Left lung (tissue), 4 donors: ENCODE measurements at regions not wholly inside any gene's neighbourhood (a gene's known extent, or its start where the extent isn't known, plus 50 kb on each side); places are given as distances from the start of the nearest gene placed in this dataset.

ENCODE experiments used
- ATAC-seq: fragments of 200-7000 bp; cut with Tn5 transposase; one replicate; pipeline ENCODE4 v1.9.1; 2020; ENCODE audit warnings: moderate library complexity
- DNase-seq, 4 donors: peaks; one replicate each; pipeline ENCODE4 v3.0.0-alpha.2; 2013 to 2020
- H3K27ac ChIP-seq, 2 donors: fragments of 200-600 bp; sonication (generic) in 1 of 2; one replicate each; pipeline versions ENCODE4 v1.5.0 to v1.8.0; 2020 to 2021
- H3K27me3 ChIP-seq, 2 donors: fragments of 200-600 bp; sonication (generic) in 1 of 2; one replicate each; pipeline versions ENCODE4 v1.5.0 to v1.8.0; 2020 to 2021
- H3K36me3 ChIP-seq, 2 donors: fragments of 200-600 bp; sonication (generic) in 1 of 2; one replicate each; pipeline versions ENCODE4 v1.5.0 to v1.8.0; 2020 to 2021
- H3K4me1 ChIP-seq, 2 donors: fragments of 200-600 bp; one replicate each; pipeline ENCODE4 v1.8.0; 2021
- H3K4me3 ChIP-seq, 2 donors: fragments of 200-600 bp; sonication (generic) in 1 of 2; one replicate each; pipeline versions ENCODE4 v1.5.0 to v1.8.0; 2020 to 2021; ENCODE audit warnings: mild to moderate bottlenecking in 1 of 2
- H3K9me3 ChIP-seq, 2 donors: fragments of 200-600 bp; sonication (generic) in 1 of 2; one replicate each; pipeline versions ENCODE4 v1.5.0 to v1.8.0; 2020 to 2021
- intact Hi-C, 2 donors: fragments of 100-400 bp; cut with DNase I; formaldehyde crosslinking; loops; one replicate each; pipeline versions ENCODE4 v1.11.2 to v1.14.2; 2022
- TF ChIP-seq, protein P1 (sequence below), 2 donors: fragments of 200-600 bp; sonication (generic) in 1 of 2; IDR thresholded peaks; one replicate each; pipeline versions ENCODE4 v1.5.0 to v1.8.0; 2021; ENCODE audit warnings: antibody characterized with exemption in 2 of 2
- donor health status: DM: no; HTN: yes; CAD: no.
- donor health status: DM: no; HTN: no; CAD: no.

DNA sequence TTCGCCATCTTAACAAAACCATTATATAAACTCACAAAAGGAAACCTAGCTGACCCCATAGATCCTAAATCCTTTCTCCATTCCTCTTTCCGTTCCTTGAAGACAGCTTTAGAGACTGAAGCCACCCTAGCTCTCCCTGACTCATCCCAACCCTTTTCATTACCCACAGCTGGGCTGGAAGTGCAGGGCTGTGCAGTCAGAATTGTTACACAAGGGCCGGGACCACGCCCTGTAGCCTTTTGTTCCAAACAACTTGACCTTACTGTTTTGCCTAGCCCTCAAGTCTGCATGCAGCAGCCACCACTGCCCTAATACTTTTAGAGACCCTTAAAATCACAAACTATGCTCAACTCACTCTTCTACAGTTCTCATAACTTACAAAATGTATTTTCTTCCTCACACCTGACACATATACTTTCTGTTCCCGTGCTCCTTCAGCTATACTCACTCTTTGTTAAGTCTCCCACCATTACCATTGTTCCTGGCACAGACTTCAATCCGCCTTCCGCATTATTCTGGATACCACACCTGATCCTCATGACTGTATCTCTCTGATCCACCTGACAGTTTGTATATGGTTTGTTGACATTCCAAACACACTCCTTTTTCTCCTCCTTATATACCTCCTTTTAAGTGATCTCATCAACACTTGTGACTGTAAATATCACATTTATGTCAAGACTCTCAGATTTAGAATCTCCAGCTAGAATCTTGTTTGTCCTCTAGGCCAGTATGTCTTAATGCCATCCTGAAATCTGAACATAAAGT lies 208.7 kb downstream of the KITLG start:
- Histone ChIP-seq H3K27me3 (no peaks in the 10 kb centered on the region), H3K36me3 (no peaks in the 10 kb centered on the region), H3K4me3 (no peak overlapping the region), H3K4me1 (no peaks in the 10 kb centered on the region), H3K9me3 (no peaks in the 10 kb centered on the region), H3K27ac (no peak overlapping the region)
- TF ChIP-seq, protein P1, sequence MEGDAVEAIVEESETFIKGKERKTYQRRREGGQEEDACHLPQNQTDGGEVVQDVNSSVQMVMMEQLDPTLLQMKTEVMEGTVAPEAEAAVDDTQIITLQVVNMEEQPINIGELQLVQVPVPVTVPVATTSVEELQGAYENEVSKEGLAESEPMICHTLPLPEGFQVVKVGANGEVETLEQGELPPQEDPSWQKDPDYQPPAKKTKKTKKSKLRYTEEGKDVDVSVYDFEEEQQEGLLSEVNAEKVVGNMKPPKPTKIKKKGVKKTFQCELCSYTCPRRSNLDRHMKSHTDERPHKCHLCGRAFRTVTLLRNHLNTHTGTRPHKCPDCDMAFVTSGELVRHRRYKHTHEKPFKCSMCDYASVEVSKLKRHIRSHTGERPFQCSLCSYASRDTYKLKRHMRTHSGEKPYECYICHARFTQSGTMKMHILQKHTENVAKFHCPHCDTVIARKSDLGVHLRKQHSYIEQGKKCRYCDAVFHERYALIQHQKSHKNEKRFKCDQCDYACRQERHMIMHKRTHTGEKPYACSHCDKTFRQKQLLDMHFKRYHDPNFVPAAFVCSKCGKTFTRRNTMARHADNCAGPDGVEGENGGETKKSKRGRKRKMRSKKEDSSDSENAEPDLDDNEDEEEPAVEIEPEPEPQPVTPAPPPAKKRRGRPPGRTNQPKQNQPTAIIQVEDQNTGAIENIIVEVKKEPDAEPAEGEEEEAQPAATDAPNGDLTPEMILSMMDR (IDR thresholded peaks at IDR 0.05): no peak
- peak in 1 of 4 donors; percentile 20 for DNase-seq
- no peak for ATAC-seq
- intact Hi-C loops: no loop called here

DNA sequence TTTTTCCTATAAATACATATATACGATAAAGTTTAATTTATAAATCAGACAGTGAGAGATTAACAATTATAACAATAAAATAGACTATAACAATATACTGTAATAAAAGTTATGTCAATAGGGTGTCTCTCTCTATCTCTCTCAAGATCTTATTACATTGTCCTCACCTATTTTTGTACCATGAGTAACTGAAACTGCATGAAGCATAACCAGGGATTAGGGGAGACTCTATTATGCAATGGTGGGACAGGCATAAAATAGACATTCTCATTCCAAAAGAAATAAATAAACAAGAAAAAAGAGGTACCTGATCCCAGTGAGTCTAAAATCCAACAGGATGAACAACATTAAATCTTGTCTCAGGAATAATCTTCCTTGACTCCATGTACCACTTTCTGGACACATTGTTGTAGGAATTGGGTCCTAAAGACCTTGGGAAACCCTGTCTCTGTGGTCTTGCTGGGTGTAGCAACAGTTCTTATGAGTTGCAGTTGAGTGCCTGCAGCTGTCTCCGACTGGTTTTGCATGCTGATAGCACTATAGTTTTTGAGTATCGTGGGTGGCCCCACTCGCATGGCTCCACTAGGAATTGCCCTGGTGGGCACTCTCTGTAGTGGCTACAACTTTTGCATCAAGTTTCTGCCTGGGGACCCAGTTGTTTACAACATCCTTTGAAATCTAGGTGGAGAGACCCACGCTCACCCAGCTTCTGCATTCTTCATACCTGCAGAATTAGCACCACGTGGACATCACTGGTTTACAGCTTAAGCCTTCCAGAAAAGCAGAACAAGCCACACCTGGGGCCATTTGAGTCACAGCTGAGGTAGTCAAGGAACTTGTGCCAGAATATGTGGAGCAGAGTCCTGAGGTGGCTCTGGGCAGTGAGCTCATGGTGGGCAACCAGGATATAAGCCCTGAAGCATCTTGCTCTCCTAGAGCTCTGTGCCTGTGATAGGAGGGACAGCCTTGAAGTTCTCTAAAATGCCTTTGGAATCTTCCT lies 204.7 kb downstream of the KITLG start:
- H3K9me3 ChIP-seq: no peaks in the 10 kb centered on the region
- ATAC-seq (no peak), DNase-seq (peak in 1 of 4 donors; percentile 54)
- TF ChIP-seq, protein P1 (IDR thresholded peaks at IDR 0.05): no peak
- H3K27ac ChIP-seq: no peak overlapping the region
- no peaks in the 10 kb centered on the region for H3K27me3 ChIP-seq
- no peaks in the 10 kb centered on the region for H3K36me3 ChIP-seq
- H3K4me1 ChIP-seq: no peaks in the 10 kb centered on the region
- intact Hi-C loops: no loop called here
- H3K4me3 ChIP-seq: no peak overlapping the region

DNA sequence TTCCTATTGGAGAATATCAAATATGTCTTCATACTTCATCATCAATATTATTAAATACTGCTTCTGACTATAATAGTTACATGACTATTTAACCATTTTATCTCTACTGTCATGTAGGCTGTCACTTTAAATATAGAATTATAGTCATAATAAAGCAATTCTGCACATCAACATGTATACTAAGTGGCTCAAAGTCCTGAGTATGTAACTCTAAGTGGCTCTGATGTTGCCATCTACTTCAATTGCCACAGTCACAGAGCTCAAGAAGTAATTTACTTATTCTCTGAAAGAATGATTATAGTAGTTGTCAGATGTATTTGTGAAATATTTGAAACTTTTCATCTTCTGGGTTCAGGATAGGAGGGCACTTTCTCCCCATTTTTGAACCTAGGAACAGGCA lies 202.3 kb downstream of the KITLG start:
- Histone ChIP-seq H3K4me3 (no peak overlapping the region), H3K27ac (no peak overlapping the region), H3K9me3 (no peaks in the 10 kb centered on the region), H3K36me3 (no peaks in the 10 kb centered on the region), H3K4me1 (no peaks in the 10 kb centered on the region), H3K27me3 (no peaks in the 10 kb centered on the region)
- ATAC-seq: no peak
- TF ChIP-seq, protein P1 (IDR thresholded peaks at IDR 0.05): no peak
- DNase-seq: no peak
- intact Hi-C loops: no loop called here

DNA sequence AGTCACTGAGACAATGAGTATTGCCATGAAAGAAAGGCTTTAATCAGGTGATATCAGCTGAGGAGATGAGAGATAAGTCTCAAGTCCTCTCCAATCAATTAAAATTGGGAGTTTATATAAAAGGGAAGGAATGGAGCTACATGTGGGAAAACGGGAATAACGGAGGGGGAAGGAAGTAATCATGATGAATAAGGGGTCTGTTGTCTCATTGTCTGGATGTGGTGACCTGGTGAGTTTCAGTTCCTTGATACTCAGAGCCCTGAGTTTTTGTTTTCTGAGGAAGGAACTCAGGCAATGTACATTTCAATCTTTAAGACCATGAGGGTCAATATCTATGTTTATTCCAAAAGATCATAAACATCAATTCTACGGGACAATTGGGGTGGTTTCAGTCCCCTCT lies 198.8 kb downstream of the KITLG start:
- no peaks in the 10 kb centered on the region for H3K36me3 ChIP-seq
- H3K27ac ChIP-seq: no peak overlapping the region
- H3K27me3 ChIP-seq: no peaks in the 10 kb centered on the region
- peaks cover 0 to 5% of the 10 kb centered on the region in 2 donors for H3K9me3 ChIP-seq
- no peak for DNase-seq
- no peaks in the 10 kb centered on the region for H3K4me1 ChIP-seq
- H3K4me3 ChIP-seq: no peak overlapping the region
- TF ChIP-seq, protein P1 (IDR thresholded peaks at IDR 0.05): no peak
- ATAC-seq: no peak
- intact Hi-C loops: no loop called here

DNA sequence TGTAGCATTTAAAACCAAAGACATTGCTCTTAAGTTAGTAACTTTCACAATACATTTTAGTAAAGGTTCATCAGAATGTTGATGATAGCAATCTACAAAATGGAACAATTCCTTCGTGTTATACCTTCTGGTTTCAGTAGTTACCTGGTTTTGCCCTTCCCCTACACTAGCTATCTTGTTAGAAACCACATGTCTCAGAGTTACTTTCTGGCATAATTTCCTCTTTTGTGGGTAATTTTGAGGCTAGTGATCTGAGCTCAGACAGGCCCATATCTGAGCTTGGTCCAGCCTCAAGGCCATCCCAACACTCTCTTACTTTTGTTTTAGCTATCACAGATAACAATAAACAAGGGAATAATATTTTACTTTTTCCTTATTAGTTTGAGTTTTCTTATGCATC lies 196.9 kb downstream of the KITLG start:
- H3K27ac ChIP-seq: no peak overlapping the region
- no peaks in the 10 kb centered on the region for H3K4me1 ChIP-seq
- H3K4me3 ChIP-seq: no peak overlapping the region
- no peaks in the 10 kb centered on the region for H3K27me3 ChIP-seq
- ATAC-seq (no peak), DNase-seq (no peak)
- intact Hi-C loops: no loop called here
- no peaks in the 10 kb centered on the region for H3K36me3 ChIP-seq
- TF ChIP-seq, protein P1 (IDR thresholded peaks at IDR 0.05): no peak
- peaks cover 0 to 5% of the 10 kb centered on the region in 2 donors for H3K9me3 ChIP-seq
